Kidney (tissue), 13 donors: ENCODE measurements at regions not wholly inside any gene's neighbourhood (a gene's known extent, or its start where the extent isn't known, plus 50 kb on each side); places are given as distances from the start of the nearest gene placed in this dataset.
A peak's percentile ranks its signal among the peaks of the same experiment; 100 is the strongest.

Experiments used
- DNase-seq, 5 donors: peaks; one replicate each; pipeline ENCODE4 v3.0.0-alpha.2; 2013 to 2020
- FAIRE-seq: peaks from 2 replicates; lab custom pipeline; 2012; peaks lifted over from hg19 to GRCh38; lab: Jason Lieb, UNC
- H3K27ac ChIP-seq, 2 donors: one replicate each; pipeline ENCODE4 v1.7.0; 2013; ENCODE audit warnings: low read depth in 2 of 2, low read length in 2 of 2, inconsistent platforms in 1 of 2
- H3K27me3 ChIP-seq: one replicate; pipeline ENCODE4 v1.7.1; 2013; ENCODE audit warnings: low read length, inconsistent platforms; ENCODE audit not compliant: control insufficient read depth, insufficient read depth
- H3K36me3 ChIP-seq, 3 donors: one replicate each; pipeline versions ENCODE4 v1.7.0 to v1.7.1; 2013; ENCODE audit warnings: low read length in 3 of 3, control low read depth in 1 of 3, inconsistent platforms in 1 of 3; ENCODE audit not compliant: insufficient read depth in 3 of 3, control insufficient read depth in 2 of 3
- H3K4me1 ChIP-seq, 3 donors: one replicate each; pipeline versions ENCODE4 v1.7.0 to v1.7.1; 2013; ENCODE audit warnings: low read length in 3 of 3, inconsistent platforms in 1 of 3, low read depth in 1 of 3; ENCODE audit not compliant: control insufficient read depth in 2 of 3, insufficient read depth in 2 of 3
- H3K4me3 ChIP-seq, 3 donors: one replicate each; pipeline versions ENCODE4 v1.7.0 to v1.8.1; 2013; ENCODE audit warnings: low read length in 3 of 3, control low read depth in 1 of 3, inconsistent platforms in 1 of 3
- H3K9ac ChIP-seq, 3 donors: one replicate each; pipeline versions ENCODE4 v1.7.0 to v1.7.1; 2013; ENCODE audit warnings: low read length in 3 of 3, control low read depth in 1 of 3, inconsistent platforms in 1 of 3
- H3K9me3 ChIP-seq, 3 donors: one replicate each; pipeline versions ENCODE4 v1.7.0 to v1.7.1; 2013; ENCODE audit warnings: low read length in 3 of 3, control low read depth in 1 of 3, inconsistent platforms in 1 of 3; ENCODE audit not compliant: control insufficient read depth in 2 of 3, insufficient read depth in 1 of 3
- CTCF ChIP-seq: IDR thresholded peaks from 3 replicates; pipeline ENCODE4 v1.5.1; 2012; ENCODE audit warnings: mild to moderate bottlenecking, moderate library complexity, borderline replicate concordance; ENCODE audit not compliant: insufficient read depth; ENCODE audit errors: extremely low read depth
- intact Hi-C: fragments of 100-400 bp; cut with DNase I; formaldehyde crosslinking; loops from one replicate; pipeline ENCODE4 v1.11.1; 2022
- donor health status: control.
- donor health status: control.
- donor health status: control.
- donor health status: control.
- donor health status: control.
- donor health status: DM: yes; HTN: yes; CAD: no.
- donor health status: Normal renal cell carcinoma (clear cell type).

GRCh38 chr4:79772510-79772909 lies 300.5 kb downstream of the ANTXR2 start:
- FAIRE-seq = no peak
- no peak for TF ChIP-seq CTCF
- no peaks in the 10 kb centered on the region for H3K36me3 ChIP-seq
- no peak overlapping the region for H3K9ac ChIP-seq
- intact Hi-C loops = no loop called here
- H3K9me3 ChIP-seq = no peaks in the 10 kb centered on the region
- H3K27ac ChIP-seq = no peak overlapping the region
- H3K4me1 ChIP-seq = no peaks in the 10 kb centered on the region
- DNase-seq = no peak
- H3K4me3 ChIP-seq = no peak overlapping the region
- H3K27me3 ChIP-seq = no peaks in the 10 kb centered on the region

GRCh38 chr4:79764120-79764519 lies 308.9 kb downstream of the ANTXR2 start:
- no peak for FAIRE-seq
- Histone ChIP-seq H3K4me3 (no peak overlapping the region), H3K27me3 (no peaks in the 10 kb centered on the region), H3K9ac (no peak overlapping the region), H3K36me3 (no peaks in the 10 kb centered on the region), H3K4me1 (no peaks in the 10 kb centered on the region), H3K27ac (no peak overlapping the region), H3K9me3 (peaks cover 0 to 4% (median 0%) of the 10 kb centered on the region in 3 donors)
- TF ChIP-seq CTCF = no peak
- intact Hi-C loops = no loop called here
- DNase-seq = no peak

GRCh38 chr4:79763486-79764075 lies 309.4 kb downstream of the ANTXR2 start:
- no peak for FAIRE-seq
- no peak for TF ChIP-seq CTCF
- no peak overlapping the region for H3K9ac ChIP-seq
- no peak overlapping the region for H3K4me3 ChIP-seq
- no peaks in the 10 kb centered on the region for H3K27me3 ChIP-seq
- peaks cover 0 to 4% (median 0%) of the 10 kb centered on the region in 3 donors for H3K9me3 ChIP-seq
- DNase-seq = peak in 1 of 5 donors; percentile 17
- H3K36me3 ChIP-seq = no peaks in the 10 kb centered on the region
- H3K4me1 ChIP-seq = no peaks in the 10 kb centered on the region
- intact Hi-C loops = no loop called here
- H3K27ac ChIP-seq = no peak overlapping the region

GRCh38 chr4:79759793-79760192 lies 313.2 kb downstream of the ANTXR2 start:
- intact Hi-C loops = no loop called here
- FAIRE-seq = no peak

More at GRCh38 chr4:79759793-79760192, 313.2 kb downstream of the ANTXR2 start:
- no peaks in the 10 kb centered on the region for H3K9me3 ChIP-seq
- no peaks in the 10 kb centered on the region for H3K36me3 ChIP-seq
- TF ChIP-seq CTCF = no peak
- H3K4me3 ChIP-seq = no peak overlapping the region
- no peak for DNase-seq
- H3K27ac ChIP-seq = no peak overlapping the region
- no peaks in the 10 kb centered on the region for H3K27me3 ChIP-seq
- no peak overlapping the region for H3K9ac ChIP-seq
- H3K4me1 ChIP-seq = no peaks in the 10 kb centered on the region
